Transverse colon (tissue), 3 donors: ENCODE measurements at regions not wholly inside any gene's neighbourhood (a gene's known extent, or its start where the extent isn't known, plus 50 kb on each side); places are given as distances from the start of the nearest gene placed in this dataset.

ENCODE experiments used
- EP300 ChIP-seq: sonication (generic); formaldehyde crosslinking; IDR thresholded peaks from one replicate; pipeline ENCODE4 v1.6.1; 2017; ENCODE audit warnings: antibody characterized with exemption, low read depth
- POLR2A ChIP-seq: fragments of 450-650 bp; IDR thresholded peaks from one replicate; pipeline ENCODE4 v1.6.1; 2016; ENCODE audit warnings: antibody characterized with exemption, mild to moderate bottlenecking, moderate library complexity
- TF ChIP-seq, protein P1 (sequence below), 5 experiments: fragments of 200-600 bp in 3 of 5; fragments of 450-650 bp in 2 of 5; sonication (generic) in 3 of 5; IDR thresholded peaks; 1 replicate in 2 of 5; 2 replicates in 3 of 5; pipeline ENCODE4 v1.5.1; 2016 to 2017; ENCODE audit warnings: antibody characterized with exemption in 5 of 5, inconsistent platforms in 3 of 5, mild to moderate bottlenecking in 2 of 5, moderate library complexity in 1 of 5

DNA sequence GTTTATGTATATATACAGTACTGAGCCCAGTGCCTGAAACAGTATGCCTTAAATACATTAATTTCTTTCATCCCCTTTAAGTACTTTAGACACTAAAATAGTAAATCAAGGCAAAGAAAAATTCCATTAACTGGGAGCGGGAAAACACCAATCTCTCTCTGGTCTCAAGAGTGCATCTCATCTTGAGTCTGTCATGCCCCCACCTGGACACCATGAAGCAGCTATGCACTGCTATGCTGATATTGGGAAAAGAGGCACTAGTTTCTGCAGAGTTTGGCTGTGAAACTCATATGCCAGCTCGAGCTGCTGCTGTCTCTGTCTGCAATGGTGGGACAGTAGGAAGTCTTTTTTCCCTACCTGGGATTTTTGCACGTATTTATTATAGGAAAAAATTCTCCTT, 754.4 kb upstream of the RAG2 start:
- TF ChIP-seq, protein P1, sequence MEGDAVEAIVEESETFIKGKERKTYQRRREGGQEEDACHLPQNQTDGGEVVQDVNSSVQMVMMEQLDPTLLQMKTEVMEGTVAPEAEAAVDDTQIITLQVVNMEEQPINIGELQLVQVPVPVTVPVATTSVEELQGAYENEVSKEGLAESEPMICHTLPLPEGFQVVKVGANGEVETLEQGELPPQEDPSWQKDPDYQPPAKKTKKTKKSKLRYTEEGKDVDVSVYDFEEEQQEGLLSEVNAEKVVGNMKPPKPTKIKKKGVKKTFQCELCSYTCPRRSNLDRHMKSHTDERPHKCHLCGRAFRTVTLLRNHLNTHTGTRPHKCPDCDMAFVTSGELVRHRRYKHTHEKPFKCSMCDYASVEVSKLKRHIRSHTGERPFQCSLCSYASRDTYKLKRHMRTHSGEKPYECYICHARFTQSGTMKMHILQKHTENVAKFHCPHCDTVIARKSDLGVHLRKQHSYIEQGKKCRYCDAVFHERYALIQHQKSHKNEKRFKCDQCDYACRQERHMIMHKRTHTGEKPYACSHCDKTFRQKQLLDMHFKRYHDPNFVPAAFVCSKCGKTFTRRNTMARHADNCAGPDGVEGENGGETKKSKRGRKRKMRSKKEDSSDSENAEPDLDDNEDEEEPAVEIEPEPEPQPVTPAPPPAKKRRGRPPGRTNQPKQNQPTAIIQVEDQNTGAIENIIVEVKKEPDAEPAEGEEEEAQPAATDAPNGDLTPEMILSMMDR (IDR thresholded peaks at IDR 0.05) = no peak
- TF ChIP-seq EP300 (no peak), POLR2A (no peak)
